ENCODE measurements at regions not wholly inside any gene's neighbourhood (a gene's known extent, or its start where the extent isn't known, plus 50 kb on each side); places are given as distances from the start of the nearest gene placed in this dataset.

GRCh38 chr20:6407163-6407562, 284.3 kb upstream of the FERMT1 start:
- TF ChIP-seq TAF1 (IDR thresholded peaks at IDR 0.05; ENCODE audit: borderline replicate concordance, insufficient read depth, low read length) (no peak), POLR2AphosphoS5 (IDR thresholded peaks at IDR 0.05; ENCODE audit: low read depth, low read length) (no peak), REST (IDR thresholded peaks at IDR 0.05; ENCODE audit: insufficient read depth in 1 of 2, low read depth in 2 of 2, low read length in 2 of 2) (no peak)

All from PFSK-1 (cell line).